Peyer's patch (tissue), 4 donors: ENCODE measurements at regions not wholly inside any gene's neighbourhood (a gene's known extent, or its start where the extent isn't known, plus 50 kb on each side); places are given as distances from the start of the nearest gene placed in this dataset.

Experiments
- DNase-seq, 3 donors: peaks; one replicate each; pipeline ENCODE4 v3.0.0-alpha.2; 2017 to 2019
- H3K27ac ChIP-seq, 4 donors: fragments of 200-600 bp; sonication (generic); one replicate each; pipeline ENCODE4 v1.5.1; 2016 to 2019
- H3K27me3 ChIP-seq, 2 donors: fragments of 200-600 bp; sonication (generic); one replicate each; pipeline ENCODE4 v1.5.1; 2019
- H3K36me3 ChIP-seq, 3 donors: fragments of 200-600 bp; sonication (generic); one replicate each; pipeline ENCODE4 v1.5.1; 2016 to 2019
- H3K4me1 ChIP-seq, 4 donors: fragments of 200-600 bp; sonication (generic); one replicate each; pipeline ENCODE4 v1.5.1; 2016 to 2019
- H3K4me3 ChIP-seq, 4 donors: fragments of 200-600 bp; sonication (generic); 1 replicate in 3 of 4; 2 replicates in 1 of 4; pipeline ENCODE4 v1.5.1; 2016 to 2019; ENCODE audit warnings: mild to moderate bottlenecking in 1 of 4
- H3K9me3 ChIP-seq, 4 donors: fragments of 200-600 bp; sonication (generic); one replicate each; pipeline ENCODE4 v1.5.1; 2016 to 2019; ENCODE audit warnings: mild to moderate bottlenecking in 1 of 4
- POLR2A ChIP-seq, 2 donors: fragments of 450-650 bp; IDR thresholded peaks; one replicate each; pipeline ENCODE4 v1.5.1; 2017; ENCODE audit warnings: antibody characterized with exemption in 2 of 2, mild to moderate bottlenecking in 2 of 2, moderate library complexity in 2 of 2
- TF ChIP-seq, protein P1 (sequence below), 6 experiments: fragments of 450-650 bp in 4 of 6; fragments of 200-600 bp in 2 of 6; sonication (generic) in 1 of 6; IDR thresholded peaks; one replicate each; pipeline ENCODE4 v1.5.1; 2017 to 2019; ENCODE audit warnings: antibody characterized with exemption in 6 of 6, mild to moderate bottlenecking in 3 of 6, moderate library complexity in 1 of 6

DNA sequence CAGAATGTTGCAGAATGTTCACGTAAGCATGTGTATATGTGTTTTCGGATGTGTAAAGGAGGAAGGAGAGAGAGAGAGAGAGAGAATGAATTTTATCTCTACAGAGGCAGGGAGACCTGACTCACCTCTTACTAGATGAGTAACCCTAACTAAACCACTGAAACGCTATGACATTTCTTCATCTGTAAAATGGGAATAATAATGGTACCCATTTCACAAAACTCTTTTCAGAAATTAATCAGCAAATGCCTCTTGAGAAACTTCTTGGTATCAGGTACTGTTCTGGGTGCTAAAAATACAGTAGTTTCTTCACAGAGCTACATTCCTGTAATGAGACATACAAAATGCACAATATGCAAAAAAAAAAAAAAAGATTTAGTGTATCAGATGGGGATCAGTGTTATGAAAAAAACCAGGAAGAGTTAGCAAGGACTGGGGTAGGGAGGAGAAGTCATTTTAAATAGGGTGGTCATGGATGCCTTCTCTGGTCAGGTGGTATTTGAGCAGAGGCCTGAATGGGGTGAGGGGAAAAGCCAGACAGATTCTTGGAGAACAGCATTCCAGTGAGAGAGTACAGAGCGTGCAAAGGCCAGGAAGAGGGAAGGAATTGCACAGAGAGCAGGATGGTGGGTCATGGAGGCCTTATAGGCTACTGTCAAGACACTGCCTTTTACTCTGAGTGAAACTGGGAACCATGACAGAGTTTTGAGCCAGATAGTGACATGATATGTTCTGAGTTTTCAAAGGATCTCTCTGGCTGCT is 84.9 kb upstream of the SPANXB1 start:
- DNase-seq, result no peak
- Histone ChIP-seq H3K4me1 (no peaks in the 10 kb centered on the region), H3K9me3 (no peaks in the 10 kb centered on the region), H3K4me3 (no peak overlapping the region), H3K27me3 (no peaks in the 10 kb centered on the region), H3K36me3 (no peaks in the 10 kb centered on the region), H3K27ac (no peak overlapping the region)
- no peak for TF ChIP-seq POLR2A (IDR thresholded peaks at IDR 0.05)
- TF ChIP-seq, protein P1, sequence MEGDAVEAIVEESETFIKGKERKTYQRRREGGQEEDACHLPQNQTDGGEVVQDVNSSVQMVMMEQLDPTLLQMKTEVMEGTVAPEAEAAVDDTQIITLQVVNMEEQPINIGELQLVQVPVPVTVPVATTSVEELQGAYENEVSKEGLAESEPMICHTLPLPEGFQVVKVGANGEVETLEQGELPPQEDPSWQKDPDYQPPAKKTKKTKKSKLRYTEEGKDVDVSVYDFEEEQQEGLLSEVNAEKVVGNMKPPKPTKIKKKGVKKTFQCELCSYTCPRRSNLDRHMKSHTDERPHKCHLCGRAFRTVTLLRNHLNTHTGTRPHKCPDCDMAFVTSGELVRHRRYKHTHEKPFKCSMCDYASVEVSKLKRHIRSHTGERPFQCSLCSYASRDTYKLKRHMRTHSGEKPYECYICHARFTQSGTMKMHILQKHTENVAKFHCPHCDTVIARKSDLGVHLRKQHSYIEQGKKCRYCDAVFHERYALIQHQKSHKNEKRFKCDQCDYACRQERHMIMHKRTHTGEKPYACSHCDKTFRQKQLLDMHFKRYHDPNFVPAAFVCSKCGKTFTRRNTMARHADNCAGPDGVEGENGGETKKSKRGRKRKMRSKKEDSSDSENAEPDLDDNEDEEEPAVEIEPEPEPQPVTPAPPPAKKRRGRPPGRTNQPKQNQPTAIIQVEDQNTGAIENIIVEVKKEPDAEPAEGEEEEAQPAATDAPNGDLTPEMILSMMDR (IDR thresholded peaks at IDR 0.05), result no peak

DNA sequence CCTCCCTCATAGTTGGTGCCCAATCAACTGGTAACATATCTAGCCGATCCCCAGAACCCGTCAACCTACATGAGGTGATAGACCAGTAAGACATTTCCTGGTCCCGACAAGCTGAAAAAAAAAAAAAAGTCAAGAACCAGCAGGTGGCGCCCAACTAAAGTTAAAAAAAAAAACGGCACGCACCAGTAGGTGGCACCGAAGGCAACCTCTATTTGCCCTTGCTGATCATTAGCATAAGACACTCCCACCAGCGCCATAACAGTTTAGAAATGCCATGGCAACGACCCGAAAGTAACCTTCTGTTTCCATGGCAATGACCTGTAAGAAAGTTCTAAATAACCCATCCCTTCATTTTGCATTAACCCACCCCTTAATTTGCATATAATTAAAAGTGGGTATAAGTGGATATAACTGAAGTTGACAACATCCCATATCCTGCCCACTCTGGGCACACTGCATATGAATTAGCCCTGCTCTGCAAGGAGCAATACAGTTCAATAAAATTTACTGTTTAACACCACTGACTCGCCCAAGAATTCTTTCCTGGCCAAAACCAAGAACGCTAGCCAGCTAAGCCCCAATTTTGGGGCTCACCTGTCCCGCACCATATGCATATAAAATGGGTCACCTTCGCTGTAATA is 83.9 kb upstream of the SPANXB1 start:
- H3K4me3 ChIP-seq, result no peak overlapping the region
- no peaks in the 10 kb centered on the region for H3K4me1 ChIP-seq
- no peaks in the 10 kb centered on the region for H3K9me3 ChIP-seq
- no peaks in the 10 kb centered on the region for H3K36me3 ChIP-seq
- H3K27me3 ChIP-seq, result no peaks in the 10 kb centered on the region
- DNase-seq, result peak in 1 of 3 donors; percentile 17
- no peak overlapping the region for H3K27ac ChIP-seq
- TF ChIP-seq POLR2A (IDR thresholded peaks at IDR 0.05), result no peak
- TF ChIP-seq, protein P1 (IDR thresholded peaks at IDR 0.05), result peak in 2 of 6 experiments; percentile 8 to 11

DNA sequence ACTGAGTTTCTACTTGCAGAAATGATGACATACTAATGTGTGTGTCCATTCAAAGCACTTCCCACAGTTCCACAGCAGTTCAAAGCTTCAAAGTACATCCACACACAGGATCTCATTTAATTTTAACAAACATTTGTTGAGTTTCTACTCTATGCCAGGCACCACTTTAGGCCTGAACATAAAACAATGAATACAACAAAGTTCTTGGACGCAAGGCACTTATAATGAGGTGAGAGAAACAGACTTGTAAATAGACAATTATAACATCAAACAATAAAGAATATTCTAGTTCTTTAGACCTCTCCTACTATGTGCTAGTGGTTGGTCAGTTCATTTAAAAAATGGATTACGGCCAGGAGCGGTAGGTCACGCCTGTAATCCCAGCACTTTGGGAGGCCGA is 82.0 kb upstream of the SPANXB1 start:
- H3K9me3 ChIP-seq, result no peaks in the 10 kb centered on the region
- H3K4me3 ChIP-seq, result no peak overlapping the region
- no peak overlapping the region for H3K27ac ChIP-seq
- H3K4me1 ChIP-seq, result no peaks in the 10 kb centered on the region
- H3K36me3 ChIP-seq, result no peaks in the 10 kb centered on the region
- no peak for DNase-seq
- TF ChIP-seq, protein P1 (IDR thresholded peaks at IDR 0.05), result no peak
- no peak for TF ChIP-seq POLR2A (IDR thresholded peaks at IDR 0.05)
- H3K27me3 ChIP-seq, result no peaks in the 10 kb centered on the region

DNA sequence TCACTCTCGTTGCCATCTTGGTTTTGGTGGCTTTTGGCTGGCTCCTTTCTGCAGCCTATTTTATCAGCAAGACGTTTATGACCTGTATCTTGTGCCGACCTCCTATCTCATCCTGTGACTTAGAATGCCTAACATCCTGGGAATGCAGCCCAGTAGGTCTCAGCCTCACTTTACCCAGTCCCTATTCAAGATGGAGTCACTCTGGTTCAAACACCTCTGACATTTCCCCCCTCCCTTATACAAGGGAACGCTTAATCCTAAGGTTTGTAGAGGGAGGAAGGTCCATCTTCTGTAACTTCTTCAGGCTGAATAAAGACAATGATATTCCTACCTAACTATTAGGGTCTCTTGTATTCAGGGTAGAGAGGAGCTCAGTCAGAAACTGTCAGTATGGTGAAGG is 79.3 kb upstream of the SPANXB1 start:
- no peaks in the 10 kb centered on the region for H3K36me3 ChIP-seq
- H3K27me3 ChIP-seq, result no peaks in the 10 kb centered on the region
- H3K4me1 ChIP-seq, result no peaks in the 10 kb centered on the region
- no peak for TF ChIP-seq POLR2A (IDR thresholded peaks at IDR 0.05)
- TF ChIP-seq, protein P1 (IDR thresholded peaks at IDR 0.05), result no peak
- no peak for DNase-seq
- H3K27ac ChIP-seq, result no peak overlapping the region
- H3K4me3 ChIP-seq, result no peak overlapping the region
- no peaks in the 10 kb centered on the region for H3K9me3 ChIP-seq

DNA sequence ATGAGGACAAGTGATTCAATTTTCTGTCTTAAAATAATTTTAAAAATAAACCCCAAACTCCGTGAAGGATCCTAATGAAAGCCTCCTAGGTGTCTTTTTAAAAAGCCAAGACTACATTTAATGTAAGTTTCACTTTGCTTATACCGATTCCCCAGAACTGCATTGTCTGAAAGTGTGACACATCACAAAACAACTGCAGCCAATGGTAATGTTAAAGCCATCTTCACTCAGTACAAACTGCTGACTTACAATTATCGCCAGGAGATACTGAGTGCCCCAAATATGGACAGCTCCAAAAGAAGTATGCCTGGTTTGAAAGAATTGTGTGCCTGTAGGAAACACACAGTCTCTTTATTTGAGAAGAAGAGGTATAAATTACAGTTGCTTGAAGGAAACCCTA is 73.7 kb upstream of the SPANXB1 start:
- H3K27ac ChIP-seq, result no peak overlapping the region
- no peaks in the 10 kb centered on the region for H3K4me1 ChIP-seq
- no peak overlapping the region for H3K4me3 ChIP-seq
- H3K9me3 ChIP-seq, result no peaks in the 10 kb centered on the region
- TF ChIP-seq, protein P1 (IDR thresholded peaks at IDR 0.05), result no peak
- no peak for TF ChIP-seq POLR2A (IDR thresholded peaks at IDR 0.05)
- no peak for DNase-seq
- H3K36me3 ChIP-seq, result no peaks in the 10 kb centered on the region
- H3K27me3 ChIP-seq, result no peaks in the 10 kb centered on the region
